ENCODE measurements at regions not wholly inside any gene's neighbourhood (a gene's known extent, or its start where the extent isn't known, plus 50 kb on each side); places are given as distances from the start of the nearest gene placed in this dataset.
"Not testable (repeated sequence)": the region's sequence is repeated elsewhere in the genome, so short reads cannot be mapped to it uniquely, and the experiment has no call there.

- not testable (repeated sequence) for TF ChIP-seq CTCF, POLR2A (IDR thresholded peaks at IDR 0.05)
Observed at GRCh38 chrX:139398258-139398657, 132.3 kb upstream of the F9 start.
